OCI-LY7 (cell line): ENCODE measurements at regions not wholly inside any gene's neighbourhood (a gene's known extent, or its start where the extent isn't known, plus 50 kb on each side); places are given as distances from the start of the nearest gene placed in this dataset.

Experiments used
- EZH2phosphoT487 ChIP-seq: fragments of 200-600 bp; sonication (generic); IDR thresholded peaks from 2 replicates; pipeline ENCODE4 v1.6.1; 2018; ENCODE audit warnings: low read depth, borderline replicate concordance, mild to moderate bottlenecking, mixed run types, antibody characterized with exemption, low read length, moderate library complexity, mixed read lengths
- TF ChIP-seq, protein P1 (sequence below): fragments of 200-600 bp; sonication (generic); conservative IDR thresholded peaks from 2 replicates; pipeline ENCODE4 v1.5.1; 2014; ENCODE audit warnings: mild to moderate bottlenecking, antibody characterized with exemption, low read length, moderate library complexity, mixed read lengths

DNA sequence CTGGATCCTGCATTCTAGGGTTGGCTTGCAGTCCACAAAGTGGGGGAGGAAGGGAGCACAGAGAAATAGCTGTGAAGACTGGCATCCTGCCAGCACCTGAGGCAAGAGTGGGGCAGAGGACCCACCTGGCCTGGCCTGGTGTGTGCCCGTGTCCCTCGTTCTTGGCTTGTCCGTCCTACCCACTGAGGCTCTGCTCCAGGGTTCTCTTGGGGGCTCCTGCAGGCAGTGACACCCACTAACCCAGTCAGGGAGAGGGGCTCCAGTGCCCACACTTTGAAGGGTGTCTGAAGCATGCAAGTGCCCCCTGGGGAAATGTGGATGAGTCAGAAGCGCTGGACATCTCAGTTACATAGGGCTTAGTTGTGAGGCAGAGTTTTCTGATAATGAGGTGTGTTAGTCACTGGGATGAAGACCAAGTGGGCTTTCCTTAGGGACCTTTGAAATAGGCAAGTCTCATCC, 79.4 kb downstream of the SLC4A3 start:
- TF ChIP-seq, protein P1, sequence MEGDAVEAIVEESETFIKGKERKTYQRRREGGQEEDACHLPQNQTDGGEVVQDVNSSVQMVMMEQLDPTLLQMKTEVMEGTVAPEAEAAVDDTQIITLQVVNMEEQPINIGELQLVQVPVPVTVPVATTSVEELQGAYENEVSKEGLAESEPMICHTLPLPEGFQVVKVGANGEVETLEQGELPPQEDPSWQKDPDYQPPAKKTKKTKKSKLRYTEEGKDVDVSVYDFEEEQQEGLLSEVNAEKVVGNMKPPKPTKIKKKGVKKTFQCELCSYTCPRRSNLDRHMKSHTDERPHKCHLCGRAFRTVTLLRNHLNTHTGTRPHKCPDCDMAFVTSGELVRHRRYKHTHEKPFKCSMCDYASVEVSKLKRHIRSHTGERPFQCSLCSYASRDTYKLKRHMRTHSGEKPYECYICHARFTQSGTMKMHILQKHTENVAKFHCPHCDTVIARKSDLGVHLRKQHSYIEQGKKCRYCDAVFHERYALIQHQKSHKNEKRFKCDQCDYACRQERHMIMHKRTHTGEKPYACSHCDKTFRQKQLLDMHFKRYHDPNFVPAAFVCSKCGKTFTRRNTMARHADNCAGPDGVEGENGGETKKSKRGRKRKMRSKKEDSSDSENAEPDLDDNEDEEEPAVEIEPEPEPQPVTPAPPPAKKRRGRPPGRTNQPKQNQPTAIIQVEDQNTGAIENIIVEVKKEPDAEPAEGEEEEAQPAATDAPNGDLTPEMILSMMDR, result no peak
- TF ChIP-seq EZH2phosphoT487, result no peak
